ENCODE measurements at regions not wholly inside any gene's neighbourhood (a gene's known extent, or its start where the extent isn't known, plus 50 kb on each side); places are given as distances from the start of the nearest gene placed in this dataset.

DNA sequence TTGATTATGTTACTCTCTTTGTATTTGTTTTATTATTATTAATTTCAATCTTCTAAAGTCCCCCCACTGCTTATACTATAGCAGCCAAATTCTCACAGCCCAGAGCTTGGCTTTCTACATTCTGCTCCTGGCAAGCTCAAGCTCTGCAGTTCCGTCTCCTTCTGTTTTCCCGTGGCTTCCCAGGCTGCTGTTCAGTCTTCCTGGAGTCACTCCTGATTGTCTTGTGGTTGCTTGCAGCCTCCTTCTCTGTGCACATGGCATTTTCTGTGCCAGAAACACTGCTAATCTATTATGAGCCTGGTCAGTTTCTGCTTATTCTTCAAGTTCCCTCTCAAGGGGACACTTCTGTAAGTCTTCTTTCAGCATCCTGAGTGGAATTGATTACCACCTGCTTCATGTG is 533.7 kb upstream of the IGFBP3 start:
- intact Hi-C loops (cut with micrococcal nuclease; ENCODE audit: unreplicated experiment), result no loop called here
- TF ChIP-seq CTCF (conservative IDR thresholded peaks at IDR 0.05; ENCODE audit: low read length), result no peak
- no peak for TF ChIP-seq EZH2phosphoT487 (IDR thresholded peaks at IDR 0.05; ENCODE audit: borderline replicate concordance, low read depth, low read length)
- Histone ChIP-seq H3K4me2 (ENCODE audit: low read length) (no peak overlapping the region), H2AFZ (ENCODE audit: low read length) (no peak overlapping the region), H3K79me2 (ENCODE audit: insufficient read depth, low read depth, low read length) (no peaks in the 10 kb centered on the region), H3K4me1 (ENCODE audit: insufficient read depth, low read length, poor library complexity, severe bottlenecking) (no peaks in the 10 kb centered on the region), H4K20me1 (ENCODE audit: insufficient read depth, low read length) (no peaks in the 10 kb centered on the region), H3K9me2 (ENCODE audit: insufficient read depth, low read length) (no peaks in the 10 kb centered on the region), H3K4me3 (ENCODE audit: low read depth, low read length, poor library complexity, severe bottlenecking) (no peak overlapping the region), H3K9me3 (ENCODE audit: low read length) (no peaks in the 10 kb centered on the region), H3K36me3 (ENCODE audit: insufficient read depth, low read length) (no peaks in the 10 kb centered on the region), H3K27ac (ENCODE audit: low read depth, low read length, poor library complexity, severe bottlenecking) (no peak overlapping the region)
- CTCF ChIA-PET (ENCODE audit: unreplicated experiment), result no interaction called here
- no TSS peak for BruUV-seq (replicated peaks)
- no peak for DNase-seq (ENCODE audit: low spot score)
- POLR2A ChIA-PET, result interaction anchor here (0.6 kb wide), 1 partner anchor 16 kb away, joined by 3 read pairs; no protein-coding TSS in a partner anchor

- TF ChIP-seq CTCF (conservative IDR thresholded peaks at IDR 0.05; ENCODE audit: low read length) (no peak), EZH2phosphoT487 (IDR thresholded peaks at IDR 0.05; ENCODE audit: borderline replicate concordance, low read depth, low read length) (no peak)
- H3K4me2 ChIP-seq (ENCODE audit: low read length), result no peak overlapping the region
- no peak overlapping the region for H3K4me3 ChIP-seq (ENCODE audit: low read depth, low read length, poor library complexity, severe bottlenecking)
- POLR2A ChIA-PET, result interaction anchor here (0.7 kb wide), 1 partner anchor 1784 kb away, joined by 3 read pairs; no protein-coding TSS in a partner anchor
- H3K9me3 ChIP-seq (ENCODE audit: low read length), result no peaks in the 10 kb centered on the region
- intact Hi-C loops (cut with micrococcal nuclease; ENCODE audit: unreplicated experiment), result no loop called here
- H2AFZ ChIP-seq (ENCODE audit: low read length), result no peak overlapping the region
- no peaks in the 10 kb centered on the region for H3K4me1 ChIP-seq (ENCODE audit: insufficient read depth, low read length, poor library complexity, severe bottlenecking)
- H3K36me3 ChIP-seq (ENCODE audit: insufficient read depth, low read length), result no peaks in the 10 kb centered on the region
- CTCF ChIA-PET (ENCODE audit: unreplicated experiment), result no interaction called here
- no peak overlapping the region for H3K27ac ChIP-seq (ENCODE audit: low read depth, low read length, poor library complexity, severe bottlenecking)
- no peaks in the 10 kb centered on the region for H4K20me1 ChIP-seq (ENCODE audit: insufficient read depth, low read length)
- H3K9me2 ChIP-seq (ENCODE audit: insufficient read depth, low read length), result no peaks in the 10 kb centered on the region
- no peak for DNase-seq (ENCODE audit: low spot score)
- BruUV-seq (replicated peaks), result no TSS peak
- H3K79me2 ChIP-seq (ENCODE audit: insufficient read depth, low read depth, low read length), result no peaks in the 10 kb centered on the region
These were observed 531.6 kb upstream of the IGFBP3 start for GRCh38 chr7:46452561-46453135.

DNA sequence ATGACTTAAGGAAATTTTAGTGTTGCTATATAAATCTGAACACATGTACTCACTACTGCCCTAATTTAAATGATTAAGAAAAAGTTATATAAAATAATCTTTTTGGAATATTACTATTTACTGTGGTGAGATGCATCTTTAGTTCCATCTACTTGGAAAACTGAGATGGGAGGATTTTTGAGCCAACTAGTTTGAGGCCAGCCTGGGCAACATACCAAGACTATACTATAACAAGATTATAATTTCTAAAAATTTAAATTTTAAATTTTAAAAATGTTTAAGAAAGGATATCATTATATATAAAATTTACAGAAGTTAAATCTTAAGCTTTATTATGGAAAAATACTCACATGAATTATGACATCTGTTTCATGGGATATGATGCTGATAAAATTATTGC is 530.8 kb upstream of the IGFBP3 start:
- Histone ChIP-seq H3K4me1 (ENCODE audit: insufficient read depth, low read length, poor library complexity, severe bottlenecking) (no peaks in the 10 kb centered on the region), H3K9me3 (ENCODE audit: low read length) (no peaks in the 10 kb centered on the region), H3K79me2 (ENCODE audit: insufficient read depth, low read depth, low read length) (no peaks in the 10 kb centered on the region), H3K4me2 (ENCODE audit: low read length) (no peak overlapping the region), H3K36me3 (ENCODE audit: insufficient read depth, low read length) (no peaks in the 10 kb centered on the region), H3K27ac (ENCODE audit: low read depth, low read length, poor library complexity, severe bottlenecking) (no peak overlapping the region), H3K9me2 (ENCODE audit: insufficient read depth, low read length) (no peaks in the 10 kb centered on the region), H4K20me1 (ENCODE audit: insufficient read depth, low read length) (no peaks in the 10 kb centered on the region), H2AFZ (ENCODE audit: low read length) (no peak overlapping the region), H3K4me3 (ENCODE audit: low read depth, low read length, poor library complexity, severe bottlenecking) (no peak overlapping the region)
- TF ChIP-seq EZH2phosphoT487 (IDR thresholded peaks at IDR 0.05; ENCODE audit: borderline replicate concordance, low read depth, low read length), result no peak
- no peak for DNase-seq (ENCODE audit: low spot score)
- ChIA-PET POLR2A (interaction anchor here (0.5 kb wide), 1 partner anchor 267 kb away, joined by 12 read pairs; no protein-coding TSS in a partner anchor), CTCF (ENCODE audit: unreplicated experiment) (no interaction called here)
- no TSS peak for BruUV-seq (replicated peaks)
- intact Hi-C loops (cut with micrococcal nuclease; ENCODE audit: unreplicated experiment), result no loop called here
